ENCODE measurements at regions not wholly inside any gene's neighbourhood (a gene's known extent, or its start where the extent isn't known, plus 50 kb on each side); places are given as distances from the start of the nearest gene placed in this dataset.

GRCh38 chr6:85118652-85119235 lies 331.1 kb upstream of the NT5E start:
- no peak overlapping the region for H3K4me3 Mint-ChIP-seq (ENCODE audit: unreplicated experiment)
- H3K27ac Mint-ChIP-seq (ENCODE audit: unreplicated experiment): no peak overlapping the region
- DNase-seq: no peak
- CTCF ChIA-PET: no interaction called here
- intact Hi-C loops (cut with micrococcal nuclease; ENCODE audit: unreplicated experiment): no loop called here
- no peaks in the 10 kb centered on the region for H3K9me3 ChIP-seq
- H3K27me3 ChIP-seq (replicated peaks; ENCODE audit: control insufficient read depth, insufficient read depth, low read length): no peaks in the 10 kb centered on the region
- TF ChIP-seq CTCF (IDR thresholded peaks at IDR 0.05; ENCODE audit: insufficient read depth in 1 of 2, low read depth in 1 of 2, low read length in 1 of 2, severe bottlenecking in 1 of 2, unreplicated experiment in 1 of 2): no peak
- H3K27me3 Mint-ChIP-seq (ENCODE audit: insufficient read depth, unreplicated experiment): peaks cover 3% of the 10 kb centered on the region
- H3K4me1 Mint-ChIP-seq (ENCODE audit: low read depth, unreplicated experiment): no peaks in the 10 kb centered on the region
- no peaks in the 10 kb centered on the region for H3K4me1 ChIP-seq
- BruUV-seq (replicated peaks): no TSS peak
- no peaks in the 10 kb centered on the region for H3K36me3 Mint-ChIP-seq (ENCODE audit: insufficient read depth, unreplicated experiment)
- H3K4me3 ChIP-seq (ENCODE audit: low read depth, low read length): no peak overlapping the region
- no peaks in the 10 kb centered on the region for H3K9me3 Mint-ChIP-seq (ENCODE audit: unreplicated experiment)
- H3K36me3 ChIP-seq (ENCODE audit: control insufficient read depth, insufficient read depth, low read length): no peaks in the 10 kb centered on the region
- POLR2A ChIA-PET: no interaction called here

- POLR2A ChIA-PET: no interaction called here
- H3K27ac Mint-ChIP-seq (ENCODE audit: unreplicated experiment): no peak overlapping the region
- intact Hi-C loops (cut with micrococcal nuclease; ENCODE audit: unreplicated experiment): no loop called here
Observed at GRCh38 chr6:85118233-85118632, 331.6 kb upstream of the NT5E start.

GRCh38 chr6:85116475-85116874 lies 333.4 kb upstream of the NT5E start:
- CTCF ChIA-PET: no interaction called here
- H3K4me3 Mint-ChIP-seq (ENCODE audit: unreplicated experiment): no peak overlapping the region

More at GRCh38 chr6:85118233-85118632, 331.6 kb upstream of the NT5E start:
- peak in 1 of 2 experiments; percentile 16 for TF ChIP-seq CTCF (IDR thresholded peaks at IDR 0.05; ENCODE audit: insufficient read depth in 1 of 2, low read depth in 1 of 2, low read length in 1 of 2, severe bottlenecking in 1 of 2, unreplicated experiment in 1 of 2)
- Histone ChIP-seq H3K36me3 (ENCODE audit: control insufficient read depth, insufficient read depth, low read length) (no peaks in the 10 kb centered on the region), H3K9me3 (no peaks in the 10 kb centered on the region), H3K4me3 (ENCODE audit: low read depth, low read length) (no peak overlapping the region), H3K4me1 (no peaks in the 10 kb centered on the region), H3K27me3 (replicated peaks; ENCODE audit: control insufficient read depth, insufficient read depth, low read length) (no peaks in the 10 kb centered on the region)
- H3K27me3 Mint-ChIP-seq (ENCODE audit: insufficient read depth, unreplicated experiment): peaks cover 3% of the 10 kb centered on the region
- CTCF ChIA-PET: no interaction called here
- no peaks in the 10 kb centered on the region for H3K9me3 Mint-ChIP-seq (ENCODE audit: unreplicated experiment)
- BruUV-seq (replicated peaks): no TSS peak
- no peak overlapping the region for H3K4me3 Mint-ChIP-seq (ENCODE audit: unreplicated experiment)
- H3K36me3 Mint-ChIP-seq (ENCODE audit: insufficient read depth, unreplicated experiment): no peaks in the 10 kb centered on the region
- no peaks in the 10 kb centered on the region for H3K4me1 Mint-ChIP-seq (ENCODE audit: low read depth, unreplicated experiment)
- no peak for DNase-seq

More at GRCh38 chr6:85116475-85116874, 333.4 kb upstream of the NT5E start:
- no TSS peak for BruUV-seq (replicated peaks)
- H3K9me3 Mint-ChIP-seq (ENCODE audit: unreplicated experiment): no peaks in the 10 kb centered on the region
- no peaks in the 10 kb centered on the region for H3K36me3 ChIP-seq (ENCODE audit: control insufficient read depth, insufficient read depth, low read length)
- POLR2A ChIA-PET: no interaction called here
- H3K27ac Mint-ChIP-seq (ENCODE audit: unreplicated experiment): no peak overlapping the region
- H3K4me1 ChIP-seq: no peaks in the 10 kb centered on the region
- DNase-seq: no peak
- H3K4me3 ChIP-seq (ENCODE audit: low read depth, low read length): no peak overlapping the region
- peaks cover 3% of the 10 kb centered on the region for H3K27me3 Mint-ChIP-seq (ENCODE audit: insufficient read depth, unreplicated experiment)
- H3K4me1 Mint-ChIP-seq (ENCODE audit: low read depth, unreplicated experiment): no peaks in the 10 kb centered on the region
- no peaks in the 10 kb centered on the region for H3K36me3 Mint-ChIP-seq (ENCODE audit: insufficient read depth, unreplicated experiment)
- H3K27me3 ChIP-seq (replicated peaks; ENCODE audit: control insufficient read depth, insufficient read depth, low read length): no peaks in the 10 kb centered on the region
- intact Hi-C loops (cut with micrococcal nuclease; ENCODE audit: unreplicated experiment): no loop called here
- TF ChIP-seq CTCF (IDR thresholded peaks at IDR 0.05; ENCODE audit: insufficient read depth in 1 of 2, low read depth in 1 of 2, low read length in 1 of 2, severe bottlenecking in 1 of 2, unreplicated experiment in 1 of 2): no peak
- H3K9me3 ChIP-seq: no peaks in the 10 kb centered on the region
